Stomach (tissue), 8 donors: ENCODE measurements at regions not wholly inside any gene's neighbourhood (a gene's known extent, or its start where the extent isn't known, plus 50 kb on each side); places are given as distances from the start of the nearest gene placed in this dataset.

ENCODE experiments used
- DNase-seq, 2 donors: peaks; one replicate each; pipeline versions ENCODE4 v3.0.0 to v3.0.0-alpha.2; 2013 to 2019
- H3K27ac ChIP-seq, 5 donors: fragments of 200-600 bp in 4 of 5; sonication (generic) in 4 of 5; one replicate each; pipeline ENCODE4 v1.5.1; 2013 to 2019; ENCODE audit warnings: mild to moderate bottlenecking in 1 of 5, moderate library complexity in 1 of 5
- H3K27me3 ChIP-seq, 3 donors: fragments of 200-600 bp; sonication (generic); one replicate each; pipeline ENCODE4 v1.5.1; 2017 to 2019; ENCODE audit warnings: mixed run types in 1 of 3
- H3K36me3 ChIP-seq, 4 donors: fragments of 200-600 bp; sonication (generic); 1 replicate in 3 of 4; 2 replicates in 1 of 4; pipeline ENCODE4 v1.5.1; 2016 to 2019
- H3K4me1 ChIP-seq, 4 donors: fragments of 200-600 bp; sonication (generic); one replicate each; pipeline ENCODE4 v1.5.1; 2016 to 2019
- H3K4me3 ChIP-seq, 4 donors: fragments of 200-600 bp; sonication (generic) in 3 of 4; one replicate each; pipeline ENCODE4 v1.5.1; 2016 to 2019; ENCODE audit warnings: mild to moderate bottlenecking in 1 of 4
- H3K9me3 ChIP-seq, 4 donors: fragments of 200-600 bp; sonication (generic); one replicate each; pipeline ENCODE4 v1.5.1; 2016 to 2019
- EP300 ChIP-seq: sonication (generic); formaldehyde crosslinking; IDR thresholded peaks from one replicate; pipeline ENCODE4 v1.6.1; 2017; ENCODE audit warnings: antibody characterized with exemption
- POLR2A ChIP-seq, 4 donors: fragments of 450-650 bp; IDR thresholded peaks; one replicate each; pipeline ENCODE4 v1.6.1; 2016; ENCODE audit warnings: antibody characterized with exemption in 4 of 4, control low read depth in 2 of 4, mild to moderate bottlenecking in 1 of 4, moderate library complexity in 1 of 4
- POLR2AphosphoS5 ChIP-seq, 3 donors: sonication (generic); formaldehyde crosslinking; IDR thresholded peaks; one replicate each; pipeline ENCODE4 v1.6.1; 2016; ENCODE audit warnings: antibody characterized with exemption in 3 of 3
- WGBS, 5 donors: extraction: QIAGEN DNeasy Blood & Tissue Kit in 3 of 5; methylation state at CpG; one replicate each; pipeline versions ENCODE4 v1.1.5 to v1.1.7; 2013 to 2018; 5-methylcytosine and 5-hydroxymethylcytosine counted together
- intact Hi-C: fragments of 100-400 bp; cut with DNase I; formaldehyde crosslinking; loops from one replicate; pipeline ENCODE4 v1.15.1; 2023; ENCODE audit warnings: low total_unique reads
- TF ChIP-seq, protein P1 (sequence below), 7 experiments: fragments of 450-650 bp in 4 of 7; fragments of 200-600 bp in 3 of 7; sonication (generic) in 3 of 7; IDR thresholded peaks; one replicate each; pipeline ENCODE4 v1.5.1; 2016 to 2019; ENCODE audit warnings: antibody characterized with exemption in 7 of 7, control low read depth in 2 of 7, mild to moderate bottlenecking in 1 of 7
- donor health status: healthy with polysubstance abuse.
- donor health status: Bipolar disorder and iron deficiency.
- donor health status: healthy.

DNA sequence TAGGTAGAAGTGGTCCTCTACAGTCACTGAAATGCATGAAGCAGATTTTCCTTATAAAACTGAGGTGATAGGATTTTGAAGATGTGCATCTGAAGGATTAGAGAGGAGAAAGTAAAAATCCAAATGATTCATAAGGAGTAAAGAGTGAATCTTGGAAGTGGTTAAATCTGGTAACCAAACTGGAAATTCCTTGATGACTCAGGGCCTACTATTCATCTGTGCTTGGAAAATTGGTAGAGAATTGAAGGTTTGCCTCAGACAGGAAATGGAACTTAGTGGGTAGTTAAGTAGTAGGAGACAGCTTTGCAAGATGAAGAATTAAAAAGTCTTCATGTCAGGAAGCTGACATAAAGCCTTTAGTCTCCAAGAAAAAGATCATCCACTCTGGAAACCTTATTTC lies 368.9 kb upstream of the CTSO start:
- no peak for TF ChIP-seq POLR2AphosphoS5 (IDR thresholded peaks at IDR 0.05)
- TF ChIP-seq, protein P1, sequence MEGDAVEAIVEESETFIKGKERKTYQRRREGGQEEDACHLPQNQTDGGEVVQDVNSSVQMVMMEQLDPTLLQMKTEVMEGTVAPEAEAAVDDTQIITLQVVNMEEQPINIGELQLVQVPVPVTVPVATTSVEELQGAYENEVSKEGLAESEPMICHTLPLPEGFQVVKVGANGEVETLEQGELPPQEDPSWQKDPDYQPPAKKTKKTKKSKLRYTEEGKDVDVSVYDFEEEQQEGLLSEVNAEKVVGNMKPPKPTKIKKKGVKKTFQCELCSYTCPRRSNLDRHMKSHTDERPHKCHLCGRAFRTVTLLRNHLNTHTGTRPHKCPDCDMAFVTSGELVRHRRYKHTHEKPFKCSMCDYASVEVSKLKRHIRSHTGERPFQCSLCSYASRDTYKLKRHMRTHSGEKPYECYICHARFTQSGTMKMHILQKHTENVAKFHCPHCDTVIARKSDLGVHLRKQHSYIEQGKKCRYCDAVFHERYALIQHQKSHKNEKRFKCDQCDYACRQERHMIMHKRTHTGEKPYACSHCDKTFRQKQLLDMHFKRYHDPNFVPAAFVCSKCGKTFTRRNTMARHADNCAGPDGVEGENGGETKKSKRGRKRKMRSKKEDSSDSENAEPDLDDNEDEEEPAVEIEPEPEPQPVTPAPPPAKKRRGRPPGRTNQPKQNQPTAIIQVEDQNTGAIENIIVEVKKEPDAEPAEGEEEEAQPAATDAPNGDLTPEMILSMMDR (IDR thresholded peaks at IDR 0.05): no peak
- no peak for TF ChIP-seq POLR2A (IDR thresholded peaks at IDR 0.05)
- no peak for TF ChIP-seq EP300
- Histone ChIP-seq H3K4me3 (no peak overlapping the region), H3K27ac (no peak overlapping the region), H3K4me1 (no peaks in the 10 kb centered on the region), H3K27me3 (no peaks in the 10 kb centered on the region), H3K9me3 (peaks cover 0 to 4% (median 1%) of the 10 kb centered on the region in 4 donors), H3K36me3 (no peaks in the 10 kb centered on the region)
- DNase-seq: no peak
- intact Hi-C loops: no loop called here

- TF ChIP-seq EP300: no peak
- TF ChIP-seq POLR2A (IDR thresholded peaks at IDR 0.05): no peak
- WGBS, 5 donors: 41 to 65% (median 51%) methylated on average over 2 of the region's 2 CpGs
- Histone ChIP-seq H3K4me1 (no peaks in the 10 kb centered on the region), H3K4me3 (no peak overlapping the region), H3K27me3 (no peaks in the 10 kb centered on the region), H3K9me3 (peaks cover 0 to 13% (median 9%) of the 10 kb centered on the region in 4 donors), H3K27ac (no peak overlapping the region), H3K36me3 (no peaks in the 10 kb centered on the region)
- intact Hi-C loops: no loop called here
- no peak for DNase-seq
Measured at GRCh38 chr4:156321203-156321602, 367.5 kb upstream of the CTSO start.

- DNase-seq: no peak
- Histone ChIP-seq H3K36me3 (no peaks in the 10 kb centered on the region), H3K4me3 (no peak overlapping the region), H3K27ac (no peak overlapping the region), H3K9me3 (peaks cover 0 to 13% (median 9%) of the 10 kb centered on the region in 4 donors), H3K27me3 (no peaks in the 10 kb centered on the region), H3K4me1 (no peaks in the 10 kb centered on the region)
- intact Hi-C loops: no loop called here
- WGBS, 5 donors: 39 to 56% (median 43%) methylated on average over 2 of the region's 2 CpGs
- TF ChIP-seq EP300: no peak
- no peak for TF ChIP-seq POLR2A (IDR thresholded peaks at IDR 0.05)
- TF ChIP-seq, protein P1 (IDR thresholded peaks at IDR 0.05): no peak
- TF ChIP-seq POLR2AphosphoS5 (IDR thresholded peaks at IDR 0.05): no peak
Measured at GRCh38 chr4:156313497-156313896, 359.8 kb upstream of the CTSO start.

DNA sequence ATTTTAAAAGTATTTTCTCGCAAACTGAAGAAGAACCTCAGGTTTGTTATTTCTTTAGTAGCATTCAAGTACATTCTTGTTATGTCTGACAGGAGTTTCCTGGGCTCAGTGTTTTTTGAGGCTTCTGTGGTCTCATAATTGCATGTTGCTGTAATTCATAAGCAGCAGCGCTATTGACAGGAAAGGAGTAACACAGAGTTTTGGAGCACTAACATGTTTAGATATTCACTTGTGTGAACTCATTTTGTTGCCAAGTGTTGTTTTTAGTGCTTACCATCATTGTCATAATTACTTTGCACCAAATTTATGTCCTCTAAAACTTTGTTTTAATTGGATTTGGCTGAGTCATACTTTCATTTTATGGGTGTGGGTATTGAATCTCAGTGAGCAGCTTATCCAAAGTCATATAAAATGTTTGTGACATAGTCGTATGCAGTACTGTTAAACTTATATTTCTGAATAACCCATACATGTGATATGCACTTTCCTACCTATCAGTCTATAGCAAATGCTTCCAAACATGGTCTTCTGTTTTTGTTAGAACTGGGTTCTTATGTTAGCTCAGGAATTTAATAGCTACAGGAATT lies 358.7 kb upstream of the CTSO start:
- no peaks in the 10 kb centered on the region for H3K36me3 ChIP-seq
- no peak overlapping the region for H3K4me3 ChIP-seq
- H3K27me3 ChIP-seq: no peaks in the 10 kb centered on the region
- no peak for DNase-seq
- TF ChIP-seq EP300 (no peak), POLR2AphosphoS5 (IDR thresholded peaks at IDR 0.05) (no peak), POLR2A (IDR thresholded peaks at IDR 0.05) (no peak)
- TF ChIP-seq, protein P1 (IDR thresholded peaks at IDR 0.05): no peak
- peaks cover 0 to 7% (median 6%) of the 10 kb centered on the region in 4 donors for H3K9me3 ChIP-seq
- no peak overlapping the region for H3K27ac ChIP-seq
- H3K4me1 ChIP-seq: no peaks in the 10 kb centered on the region
- intact Hi-C loops: no loop called here
- 65 to 76% (median 70%) methylated on average over 3 of the region's 3 CpGs for WGBS, 5 donors

GRCh38 chr4:156309031-156309430 lies 355.4 kb upstream of the CTSO start:
- TF ChIP-seq EP300 (no peak), POLR2AphosphoS5 (IDR thresholded peaks at IDR 0.05) (no peak), POLR2A (IDR thresholded peaks at IDR 0.05) (no peak)
- TF ChIP-seq, protein P1 (IDR thresholded peaks at IDR 0.05): no peak
- no peak overlapping the region for H3K27ac ChIP-seq
- H3K4me3 ChIP-seq: no peak overlapping the region
- no peaks in the 10 kb centered on the region for H3K27me3 ChIP-seq
- H3K36me3 ChIP-seq: no peaks in the 10 kb centered on the region
- H3K9me3 ChIP-seq: no peaks in the 10 kb centered on the region
- intact Hi-C loops: no loop called here
- H3K4me1 ChIP-seq: no peaks in the 10 kb centered on the region
- DNase-seq: no peak
